GM19455 (cell line): ENCODE measurements at regions not wholly inside any gene's neighbourhood (a gene's known extent, or its start where the extent isn't known, plus 50 kb on each side); places are given as distances from the start of the nearest gene placed in this dataset.
"Not testable (repeated sequence)": the region's sequence is repeated elsewhere in the genome, so short reads cannot be mapped to it uniquely, and the experiment has no call there.

Experiments
- ATAC-seq: cut with Tn5 transposase; IDR thresholded peaks from one replicate; pipeline ENCODE4 v1.9.1; 2021; ENCODE audit not compliant: unreplicated experiment

DNA sequence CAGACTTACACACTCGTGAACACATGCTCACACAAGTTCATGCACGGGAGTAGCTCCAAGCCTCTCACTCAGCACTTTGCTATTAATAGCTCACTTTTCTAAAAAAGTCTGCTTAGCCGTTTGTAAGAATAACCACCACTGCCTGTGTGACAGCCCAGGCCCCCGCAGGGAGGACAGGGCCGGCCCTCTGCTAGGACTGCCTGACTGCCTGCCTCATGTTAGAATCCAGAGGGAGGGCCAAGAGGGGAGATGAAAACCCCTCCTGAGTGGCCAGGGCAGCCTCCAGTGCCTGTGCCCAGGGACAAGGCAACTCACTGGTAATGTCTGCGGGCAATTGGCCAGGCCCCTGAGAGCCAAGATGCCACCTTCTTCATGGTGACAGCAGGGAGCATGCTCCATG lies 152.9 kb upstream of the PLGLB2 start:
- ATAC-seq: not testable (repeated sequence)

GRCh38 chr2:87600961-87601360 lies 146.9 kb upstream of the PLGLB2 start:
- ATAC-seq: not testable (repeated sequence)

DNA sequence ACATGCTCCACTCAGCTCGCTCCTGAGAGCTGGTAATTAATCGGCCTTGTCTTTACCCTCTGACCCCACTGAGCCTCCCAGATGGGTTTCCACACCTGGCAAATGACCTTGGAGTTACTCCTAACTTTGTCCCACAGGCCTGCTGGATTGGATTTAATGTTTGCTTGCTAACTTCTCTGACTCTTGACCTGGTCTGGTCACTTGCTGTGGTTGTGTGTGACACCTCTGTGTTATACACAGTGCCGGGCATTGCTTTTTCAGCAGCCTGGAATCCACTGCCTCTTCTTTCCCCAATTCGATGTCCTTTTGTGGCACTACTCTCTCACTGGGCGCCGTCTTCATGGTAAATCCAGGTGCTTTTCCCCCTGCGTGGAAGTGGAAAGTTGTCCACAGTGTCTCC lies 145.8 kb upstream of the PLGLB2 start:
- ATAC-seq: not testable (repeated sequence)

- ATAC-seq: not testable (repeated sequence)
These were observed 145.2 kb upstream of the PLGLB2 start for GRCh38 chr2:87602728-87603127.

DNA sequence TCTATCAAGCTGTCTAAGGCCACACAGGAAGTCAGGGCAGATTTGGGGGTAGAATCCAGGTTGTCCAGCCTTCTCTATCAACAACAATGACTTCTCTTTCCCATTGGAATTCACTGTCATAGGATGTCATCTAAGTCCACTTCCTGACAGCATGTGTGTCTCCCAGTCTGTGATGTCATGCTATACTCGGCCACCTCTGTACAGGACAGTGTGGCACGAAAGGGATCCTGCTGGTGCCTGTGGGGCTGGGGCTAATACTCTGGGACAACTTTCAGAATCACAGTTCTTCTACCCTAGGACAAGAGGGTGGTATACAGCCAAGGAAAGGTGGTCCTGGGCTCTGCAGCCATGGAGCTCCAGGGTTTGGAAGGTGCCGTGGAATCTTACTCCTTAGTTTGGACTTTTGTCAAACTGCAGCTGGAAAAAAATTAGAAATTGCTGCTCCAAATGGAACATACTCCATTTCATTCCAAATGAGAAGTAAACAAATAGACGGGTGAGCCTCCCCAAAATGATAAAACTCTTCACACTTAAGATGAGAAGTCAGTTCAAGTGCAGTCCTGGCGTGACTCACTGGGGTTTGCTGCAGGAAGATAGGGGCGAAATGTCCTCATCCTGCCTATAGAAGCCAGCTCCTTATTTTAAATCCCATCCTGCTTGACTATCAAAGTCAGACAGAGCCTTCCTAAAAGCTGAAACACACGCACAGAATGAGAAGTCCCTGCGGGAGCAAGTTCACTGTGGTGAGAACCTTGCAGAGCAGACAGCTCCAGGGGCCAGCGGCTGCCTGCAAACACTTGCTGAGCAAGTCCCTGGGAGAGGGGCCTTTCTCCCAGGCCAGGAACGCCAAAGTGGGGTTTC lies 144.2 kb upstream of the PLGLB2 start:
- not testable (repeated sequence) for ATAC-seq

DNA sequence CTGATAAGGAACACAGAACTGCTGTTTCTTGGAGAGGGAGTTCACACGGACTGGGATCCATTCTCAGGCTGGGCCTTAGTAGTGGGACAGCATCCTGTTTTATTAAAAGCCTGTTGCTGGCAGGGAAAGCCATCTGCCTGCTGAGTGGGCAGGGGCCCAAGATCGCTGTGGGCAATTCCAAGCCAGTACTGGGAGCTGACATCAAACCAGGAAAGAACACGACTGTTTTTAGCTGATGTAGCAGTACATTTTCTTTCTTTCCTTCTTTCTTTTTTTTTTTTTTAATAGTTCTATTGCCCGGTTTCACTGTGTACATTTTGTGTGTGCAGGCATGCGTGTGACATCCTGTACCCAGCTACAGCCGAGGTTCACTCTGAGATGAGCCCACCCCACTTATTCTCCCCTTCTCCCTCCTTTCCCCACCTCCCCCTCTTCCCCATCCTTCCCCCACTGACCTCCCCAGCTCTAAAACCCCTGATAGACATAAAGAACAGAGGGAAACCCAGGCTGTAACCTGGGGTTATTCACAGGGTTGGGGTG lies 143.5 kb upstream of the PLGLB2 start:
- not testable (repeated sequence) for ATAC-seq

DNA sequence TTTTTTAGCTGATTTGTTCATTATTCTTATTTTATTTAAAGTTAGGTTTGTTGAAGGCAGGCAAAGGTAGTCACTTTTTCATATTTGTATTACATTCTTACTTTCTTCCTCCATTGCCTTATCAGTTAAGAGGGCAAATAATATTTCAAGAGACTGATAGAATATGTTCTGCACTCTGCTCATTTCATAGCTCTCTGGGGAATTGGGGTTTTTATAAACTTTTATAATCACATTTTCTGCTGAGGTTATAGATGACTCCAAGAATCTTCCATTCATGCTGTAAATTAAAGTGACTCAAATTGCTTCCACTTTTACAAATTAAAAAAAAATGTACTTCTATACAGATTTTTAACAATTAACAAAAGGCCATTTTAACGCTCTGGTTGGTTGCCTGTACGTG lies 142.9 kb upstream of the PLGLB2 start:
- ATAC-seq: not testable (repeated sequence)

- ATAC-seq: not testable (repeated sequence)
These were observed 139.3 kb upstream of the PLGLB2 start for GRCh38 chr2:87608377-87609166.

GRCh38 chr2:87610974-87611373 lies 136.9 kb upstream of the PLGLB2 start:
- not testable (repeated sequence) for ATAC-seq

GRCh38 chr2:87611416-87611815 lies 136.5 kb upstream of the PLGLB2 start:
- not testable (repeated sequence) for ATAC-seq

- not testable (repeated sequence) for ATAC-seq
These were observed 135.9 kb upstream of the PLGLB2 start for GRCh38 chr2:87611956-87612355.

- not testable (repeated sequence) for ATAC-seq
These were observed 133.0 kb upstream of the PLGLB2 start for GRCh38 chr2:87614829-87615434.

DNA sequence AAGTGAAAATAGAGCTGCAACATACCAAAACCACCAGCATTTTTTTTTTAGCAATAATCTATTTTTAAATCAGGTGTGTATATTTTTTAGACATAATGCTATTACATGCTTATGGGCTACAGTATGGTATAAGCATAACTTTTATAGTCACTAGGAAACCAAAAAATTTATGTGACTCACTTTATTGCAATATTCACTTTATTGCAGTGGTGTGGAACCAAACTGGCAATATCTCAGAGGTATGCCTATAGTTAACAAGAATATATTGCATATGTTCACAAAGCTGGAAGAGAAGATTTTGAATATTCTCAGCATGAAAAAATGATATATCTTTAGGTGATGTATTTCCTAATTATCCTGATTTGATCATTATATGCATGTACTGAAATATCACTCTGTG lies 128.8 kb upstream of the PLGLB2 start:
- ATAC-seq: not testable (repeated sequence)

- ATAC-seq: not testable (repeated sequence)
These were observed 126.7 kb upstream of the PLGLB2 start for GRCh38 chr2:87621139-87621538.

DNA sequence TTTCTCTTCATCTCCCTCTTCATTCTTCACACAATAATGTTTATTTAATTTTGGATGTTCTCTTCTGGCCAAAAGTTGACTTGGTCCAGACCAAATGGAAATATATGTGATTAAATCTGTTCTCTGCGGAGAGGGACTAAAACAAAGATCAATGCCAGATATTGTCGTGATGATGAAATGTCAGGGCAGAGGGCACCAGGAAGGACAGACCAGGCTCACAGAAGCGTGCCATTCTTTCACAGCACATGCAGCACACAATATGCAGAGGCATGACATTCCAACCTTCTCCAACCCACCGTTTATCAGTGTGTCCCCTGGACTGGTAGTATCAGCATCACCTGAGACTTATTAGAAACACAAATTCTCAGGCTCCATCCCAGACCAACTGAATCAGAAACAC lies 125.2 kb upstream of the PLGLB2 start:
- not testable (repeated sequence) for ATAC-seq

GRCh38 chr2:87629491-87630458 lies 118.1 kb upstream of the PLGLB2 start:
- ATAC-seq: not testable (repeated sequence)

DNA sequence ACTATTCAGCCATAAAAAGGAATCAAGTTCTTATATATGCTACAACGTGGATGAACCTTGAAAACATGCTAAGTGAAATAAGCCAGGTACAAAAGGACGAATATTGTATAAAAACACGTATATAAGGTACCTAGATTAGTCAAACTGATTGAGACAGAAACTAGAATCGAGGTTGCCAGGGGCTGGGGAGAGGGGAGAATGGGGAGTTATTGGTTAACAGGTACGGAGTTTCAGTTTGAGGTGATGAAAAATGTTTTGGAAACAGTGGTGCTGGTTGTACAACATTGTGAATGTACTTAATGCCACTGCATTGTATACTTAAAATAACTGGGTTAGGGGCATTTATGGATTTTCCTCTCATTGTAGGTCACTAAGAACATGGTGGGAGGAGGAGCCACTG lies 117.0 kb upstream of the PLGLB2 start:
- not testable (repeated sequence) for ATAC-seq

DNA sequence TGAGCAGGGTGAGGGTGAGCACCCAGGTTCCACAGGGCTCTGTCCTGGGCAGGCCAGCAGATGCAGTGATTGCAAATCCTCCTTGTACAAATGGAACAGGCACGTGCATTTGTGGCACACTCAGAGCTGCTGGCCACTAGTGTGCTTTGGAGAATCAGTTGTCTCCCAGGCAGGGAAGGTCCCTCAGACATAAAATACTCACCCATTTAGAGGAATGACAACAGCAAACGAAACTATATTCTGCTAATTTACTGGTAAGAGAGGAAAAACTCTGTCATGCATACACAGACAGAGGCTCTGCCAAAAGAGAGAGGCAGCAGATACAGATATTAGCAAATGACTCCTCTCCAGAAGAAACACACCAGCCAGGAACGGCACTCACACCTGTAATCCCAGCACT lies 116.5 kb upstream of the PLGLB2 start:
- ATAC-seq: not testable (repeated sequence)

DNA sequence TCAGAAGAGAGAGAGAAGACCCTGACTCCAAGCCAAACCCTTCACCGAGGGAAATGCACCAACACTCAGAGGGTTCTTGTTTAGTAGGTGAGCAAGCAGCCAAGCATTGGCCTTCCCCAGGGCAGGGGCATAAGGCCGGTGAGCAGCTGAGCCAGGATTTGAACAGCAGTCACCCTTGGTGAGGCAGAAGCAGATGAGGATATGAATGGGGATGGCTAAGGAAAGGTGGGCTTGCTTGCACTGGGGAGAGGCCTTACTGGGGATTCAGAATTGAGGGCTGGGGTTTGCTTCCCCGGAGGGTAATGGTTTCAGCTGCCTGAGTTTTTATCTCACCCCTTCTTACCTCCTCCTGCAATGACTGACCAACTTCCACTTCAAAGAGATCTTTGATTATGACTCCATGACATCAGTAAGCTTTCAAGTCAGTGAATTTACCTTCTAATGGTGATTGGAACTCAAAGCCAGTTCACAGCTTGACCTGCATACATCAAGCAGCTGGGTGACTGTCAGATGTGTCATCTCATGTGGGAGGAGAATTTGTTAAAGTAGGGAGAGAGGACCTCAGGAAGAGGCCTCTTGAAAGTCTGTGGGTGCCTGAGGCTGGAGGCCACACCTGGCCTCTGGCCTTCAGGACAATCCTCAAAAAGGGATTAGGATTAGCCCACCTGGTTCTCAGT lies 114.5 kb upstream of the PLGLB2 start:
- ATAC-seq: not testable (repeated sequence)
